GM10248 (cell line): ENCODE measurements at regions not wholly inside any gene's neighbourhood (a gene's known extent, or its start where the extent isn't known, plus 50 kb on each side); places are given as distances from the start of the nearest gene placed in this dataset.

Experiments used
- CTCF ChIA-PET: fragments of 300-600 bp; sonication (Branson Sonifier 250); formaldehyde crosslinking; extraction: SDS; loops from one replicate; lab custom pipeline; 2021; ENCODE audit warnings: antibody characterized with exemption; lab: Yijun Ruan, JAX
- POLR2A ChIA-PET: fragments of 350-650 bp; sonication (Branson Sonifier 250); formaldehyde crosslinking; extraction: SDS; loops from one replicate; lab custom pipeline; 2020; ENCODE audit warnings: antibody characterized with exemption; lab: Yijun Ruan, JAX
- DNase-seq: peaks from one replicate; pipeline ENCODE4 v3.0.0; 2012; ENCODE audit errors: extremely low spot score
- CTCF ChIP-seq: IDR thresholded peaks from 2 replicates; pipeline ENCODE4 v1.5.1; 2012; ENCODE audit warnings: mild to moderate bottlenecking, low read depth; ENCODE audit errors: extremely low read depth, missing control alignments, control extremely low read depth

- TF ChIP-seq CTCF = no peak
- ChIA-PET CTCF (no interaction called here), POLR2A (no interaction called here)
- DNase-seq = no peak
Observed at GRCh38 chr1:233523047-233523446, 90.9 kb upstream of the KCNK1 start.

GRCh38 chr1:233527818-233528217, 86.1 kb upstream of the KCNK1 start:
- no peak for TF ChIP-seq CTCF
- POLR2A ChIA-PET = no interaction called here
- CTCF ChIA-PET = interaction anchor here (0.6 to 8.1 kb wide), 4 partner anchors 10 to 263 kb away, joined by 3 to 40 read pairs (median 7); no protein-coding TSS in a partner anchor
- no peak for DNase-seq

- POLR2A ChIA-PET = no interaction called here
- TF ChIP-seq CTCF = no peak
- CTCF ChIA-PET = interaction anchor here (8.1 kb wide), 1 partner anchor 13 kb away, joined by 40 read pairs; no protein-coding TSS in a partner anchor
- no peak for DNase-seq
Observed at GRCh38 chr1:233530665-233531386, 83.1 kb upstream of the KCNK1 start.

- no peak for DNase-seq
- TF ChIP-seq CTCF = no peak
- ChIA-PET CTCF (no interaction called here), POLR2A (no interaction called here)
Observed at GRCh38 chr1:233540816-233541215, 73.1 kb upstream of the KCNK1 start.

GRCh38 chr1:233543338-233544255, 70.3 kb upstream of the KCNK1 start:
- CTCF ChIA-PET = no interaction called here

More at GRCh38 chr1:233543338-233544255, 70.3 kb upstream of the KCNK1 start:
- DNase-seq = no peak
- POLR2A ChIA-PET = no interaction called here
- TF ChIP-seq CTCF = no peak
